ENCODE measurements at regions not wholly inside any gene's neighbourhood (a gene's known extent, or its start where the extent isn't known, plus 50 kb on each side); places are given as distances from the start of the nearest gene placed in this dataset.
"Not testable (repeated sequence)": the region's sequence is repeated elsewhere in the genome, so short reads cannot be mapped to it uniquely, and the experiment has no call there.

- TF ChIP-seq CTCF (IDR thresholded peaks at IDR 0.05; ENCODE audit: poor library complexity, severe bottlenecking), result no peak
- ATAC-seq (ENCODE audit: low read depth), result no peak
- H3K27me3 ChIP-seq (ENCODE audit: insufficient read depth, poor library complexity, severe bottlenecking), result no peaks in the 10 kb centered on the region
These were observed 196.3 kb downstream of the DCDC2C start for GRCh38 chr2:3899536-3900155.

GRCh38 chr2:3902131-3902530 lies 198.8 kb downstream of the DCDC2C start:
- TF ChIP-seq CTCF (IDR thresholded peaks at IDR 0.05; ENCODE audit: poor library complexity, severe bottlenecking), result no peak
- DNase-seq (ENCODE audit: low spot score) (no peak), ATAC-seq (ENCODE audit: low read depth) (no peak)
- H3K9me3 ChIP-seq (ENCODE audit: severe bottlenecking), result no peaks in the 10 kb centered on the region
- no peaks in the 10 kb centered on the region for H3K4me1 ChIP-seq (ENCODE audit: insufficient read depth, poor library complexity, severe bottlenecking)
- H3K27ac ChIP-seq (ENCODE audit: poor library complexity, severe bottlenecking), result no peak overlapping the region
- no peaks in the 10 kb centered on the region for H3K27me3 ChIP-seq (ENCODE audit: insufficient read depth, poor library complexity, severe bottlenecking)
- no peaks in the 10 kb centered on the region for H3K36me3 ChIP-seq (ENCODE audit: low read depth)
- no peak overlapping the region for H3K4me3 ChIP-seq (ENCODE audit: severe bottlenecking)

More at GRCh38 chr2:3899536-3900155, 196.3 kb downstream of the DCDC2C start:
- DNase-seq (ENCODE audit: low spot score), result no peak
- H3K9me3 ChIP-seq (ENCODE audit: severe bottlenecking), result no peaks in the 10 kb centered on the region
- H3K36me3 ChIP-seq (ENCODE audit: low read depth), result no peaks in the 10 kb centered on the region
- no peak overlapping the region for H3K4me3 ChIP-seq (ENCODE audit: severe bottlenecking)
- no peak overlapping the region for H3K27ac ChIP-seq (ENCODE audit: poor library complexity, severe bottlenecking)
- H3K4me1 ChIP-seq (ENCODE audit: insufficient read depth, poor library complexity, severe bottlenecking), result no peaks in the 10 kb centered on the region

GRCh38 chr2:3904061-3904460 lies 200.7 kb downstream of the DCDC2C start:
- TF ChIP-seq CTCF (IDR thresholded peaks at IDR 0.05; ENCODE audit: poor library complexity, severe bottlenecking), result no peak
- ATAC-seq (ENCODE audit: low read depth) (no peak), DNase-seq (ENCODE audit: low spot score) (no peak)
- Histone ChIP-seq H3K4me3 (ENCODE audit: severe bottlenecking) (no peak overlapping the region), H3K27me3 (ENCODE audit: insufficient read depth, poor library complexity, severe bottlenecking) (no peaks in the 10 kb centered on the region), H3K27ac (ENCODE audit: poor library complexity, severe bottlenecking) (no peak overlapping the region), H3K9me3 (ENCODE audit: severe bottlenecking) (peaks cover 3% of the 10 kb centered on the region), H3K4me1 (ENCODE audit: insufficient read depth, poor library complexity, severe bottlenecking) (no peaks in the 10 kb centered on the region), H3K36me3 (ENCODE audit: low read depth) (no peaks in the 10 kb centered on the region)

GRCh38 chr2:3908498-3908897 lies 205.1 kb downstream of the DCDC2C start:
- H3K4me1 ChIP-seq (ENCODE audit: insufficient read depth, poor library complexity, severe bottlenecking); ATAC-seq (ENCODE audit: low read depth); DNase-seq (ENCODE audit: low spot score); H3K27me3 ChIP-seq (ENCODE audit: insufficient read depth, poor library complexity, severe bottlenecking); H3K27ac ChIP-seq (ENCODE audit: poor library complexity, severe bottlenecking); H3K9me3 ChIP-seq (ENCODE audit: severe bottlenecking); H3K36me3 ChIP-seq (ENCODE audit: low read depth); H3K4me3 ChIP-seq (ENCODE audit: severe bottlenecking): not testable (repeated sequence)

GRCh38 chr2:3911882-3912455 lies 208.6 kb downstream of the DCDC2C start:
- DNase-seq (ENCODE audit: low spot score) (no peak), ATAC-seq (ENCODE audit: low read depth) (no peak; the same call in 2 of the 3 replicates)
- H3K4me3 ChIP-seq (ENCODE audit: severe bottlenecking), result no peak overlapping the region
- peaks cover 3% of the 10 kb centered on the region for H3K9me3 ChIP-seq (ENCODE audit: severe bottlenecking)
- H3K4me1 ChIP-seq (ENCODE audit: insufficient read depth, poor library complexity, severe bottlenecking), result no peaks in the 10 kb centered on the region
- no peaks in the 10 kb centered on the region for H3K36me3 ChIP-seq (ENCODE audit: low read depth)
- no peaks in the 10 kb centered on the region for H3K27me3 ChIP-seq (ENCODE audit: insufficient read depth, poor library complexity, severe bottlenecking)
- no peak for TF ChIP-seq CTCF (IDR thresholded peaks at IDR 0.05; ENCODE audit: poor library complexity, severe bottlenecking)
- H3K27ac ChIP-seq (ENCODE audit: poor library complexity, severe bottlenecking), result no peak overlapping the region
